ENCODE measurements at regions not wholly inside any gene's neighbourhood (a gene's known extent, or its start where the extent isn't known, plus 50 kb on each side); places are given as distances from the start of the nearest gene placed in this dataset.

- DNase-seq (ENCODE audit: low read depth in 2 of 2), result no peak
Observed at GRCh38 chr6:106772270-106773142, 143.1 kb downstream of the QRSL1 start.

- no peak for DNase-seq (ENCODE audit: low read depth in 2 of 2)
Observed at GRCh38 chr6:106771822-106772221, 142.4 kb downstream of the QRSL1 start.

GRCh38 chr6:106770663-106771062, 141.3 kb downstream of the QRSL1 start:
- no peak for DNase-seq (ENCODE audit: low read depth in 2 of 2)

GRCh38 chr6:106770081-106770480, 140.7 kb downstream of the QRSL1 start:
- DNase-seq (ENCODE audit: low read depth in 2 of 2), result no peak

GRCh38 chr6:106767271-106767670, 137.9 kb downstream of the QRSL1 start:
- no peak for DNase-seq (ENCODE audit: low read depth in 2 of 2)

- DNase-seq (ENCODE audit: low read depth in 2 of 2), result no peak
Observed at GRCh38 chr6:106766201-106766600, 136.8 kb downstream of the QRSL1 start.

- DNase-seq (ENCODE audit: low read depth in 2 of 2), result no peak
Observed at GRCh38 chr6:106765496-106765895, 136.1 kb downstream of the QRSL1 start.

GRCh38 chr6:106764353-106764980, 135.1 kb downstream of the QRSL1 start:
- no peak for DNase-seq (ENCODE audit: low read depth in 2 of 2)

GRCh38 chr6:106763361-106763760, 134.0 kb downstream of the QRSL1 start:
- DNase-seq (ENCODE audit: low read depth in 2 of 2), result no peak

- no peak for DNase-seq (ENCODE audit: low read depth in 2 of 2)
Observed at GRCh38 chr6:106761160-106761559, 131.8 kb downstream of the QRSL1 start.

GRCh38 chr6:106759112-106759511, 129.7 kb downstream of the QRSL1 start:
- no peak for DNase-seq (ENCODE audit: low read depth in 2 of 2)

- DNase-seq (ENCODE audit: low read depth in 2 of 2), result no peak
Observed at GRCh38 chr6:106757722-106758467, 128.5 kb downstream of the QRSL1 start.

- DNase-seq (ENCODE audit: low read depth in 2 of 2), result no peak
Observed at GRCh38 chr6:106757267-106757666, 127.9 kb downstream of the QRSL1 start.

GRCh38 chr6:106754215-106754614, 124.8 kb downstream of the QRSL1 start:
- DNase-seq (ENCODE audit: low read depth in 2 of 2), result no peak

- no peak for DNase-seq (ENCODE audit: low read depth in 2 of 2)
Observed at GRCh38 chr6:106752641-106753040, 123.3 kb downstream of the QRSL1 start.

GRCh38 chr6:106751501-106752252, 122.3 kb downstream of the QRSL1 start:
- DNase-seq (ENCODE audit: low read depth in 2 of 2), result no peak

- DNase-seq (ENCODE audit: low read depth in 2 of 2), result no peak
Observed at GRCh38 chr6:106750946-106751345, 121.6 kb downstream of the QRSL1 start.

GRCh38 chr6:106750142-106750918, 121.0 kb downstream of the QRSL1 start:
- no peak for DNase-seq (ENCODE audit: low read depth in 2 of 2)

- no peak for DNase-seq (ENCODE audit: low read depth in 2 of 2)
Observed at GRCh38 chr6:106749609-106750008, 120.2 kb downstream of the QRSL1 start.

GRCh38 chr6:106748547-106749207, 119.3 kb downstream of the QRSL1 start:
- no peak for DNase-seq (ENCODE audit: low read depth in 2 of 2)
